Kidney glomerular epithelial cell (primary cell): ENCODE measurements at regions not wholly inside any gene's neighbourhood (a gene's known extent, or its start where the extent isn't known, plus 50 kb on each side); places are given as distances from the start of the nearest gene placed in this dataset.

Source experiments
- DNase-seq: peaks from one replicate; lab custom pipeline; 2025; lab: John Stamatoyannopoulos, UW

DNA sequence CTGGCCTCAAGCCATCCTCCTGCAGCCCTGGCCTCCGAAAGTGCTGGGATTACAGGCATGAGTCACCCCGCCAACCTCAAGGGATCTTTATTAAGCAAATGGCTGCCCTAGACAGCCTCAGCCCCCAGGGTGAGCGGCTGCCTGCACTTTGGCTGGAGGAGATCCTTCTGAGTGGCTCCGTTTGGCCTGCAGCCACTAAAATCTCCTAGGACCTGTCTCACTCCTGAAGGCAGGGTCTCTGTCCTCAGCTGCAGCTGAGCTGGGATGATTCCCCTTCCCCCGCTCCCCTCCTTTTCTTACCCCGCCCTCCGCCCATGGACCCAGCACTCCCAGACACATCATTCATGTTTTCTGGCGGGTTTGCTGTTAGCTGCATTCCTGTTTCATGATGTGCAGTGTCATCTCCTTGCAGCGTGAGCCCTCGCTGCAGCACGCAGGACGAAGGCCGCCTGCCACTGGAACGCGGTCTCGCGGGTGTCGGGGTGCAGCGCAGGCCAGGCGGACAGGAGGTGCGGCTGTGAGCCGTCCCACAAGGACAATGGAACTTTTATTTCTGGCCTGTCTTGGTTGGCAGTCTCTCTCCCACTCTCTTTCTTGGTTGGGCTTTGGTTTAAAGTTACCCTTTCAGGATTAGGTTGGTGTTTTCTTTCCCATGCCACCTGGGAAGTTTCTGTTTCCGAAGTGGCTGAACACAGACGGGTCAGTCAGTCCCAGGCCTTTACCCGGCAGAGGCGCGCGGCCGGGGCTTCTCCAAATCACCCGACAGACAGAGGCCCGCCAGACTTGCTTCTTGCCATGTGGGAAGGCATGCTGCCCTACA is 137.1 kb downstream of the FOXD1 start:
- peak; percentile 85 for DNase-seq

DNA sequence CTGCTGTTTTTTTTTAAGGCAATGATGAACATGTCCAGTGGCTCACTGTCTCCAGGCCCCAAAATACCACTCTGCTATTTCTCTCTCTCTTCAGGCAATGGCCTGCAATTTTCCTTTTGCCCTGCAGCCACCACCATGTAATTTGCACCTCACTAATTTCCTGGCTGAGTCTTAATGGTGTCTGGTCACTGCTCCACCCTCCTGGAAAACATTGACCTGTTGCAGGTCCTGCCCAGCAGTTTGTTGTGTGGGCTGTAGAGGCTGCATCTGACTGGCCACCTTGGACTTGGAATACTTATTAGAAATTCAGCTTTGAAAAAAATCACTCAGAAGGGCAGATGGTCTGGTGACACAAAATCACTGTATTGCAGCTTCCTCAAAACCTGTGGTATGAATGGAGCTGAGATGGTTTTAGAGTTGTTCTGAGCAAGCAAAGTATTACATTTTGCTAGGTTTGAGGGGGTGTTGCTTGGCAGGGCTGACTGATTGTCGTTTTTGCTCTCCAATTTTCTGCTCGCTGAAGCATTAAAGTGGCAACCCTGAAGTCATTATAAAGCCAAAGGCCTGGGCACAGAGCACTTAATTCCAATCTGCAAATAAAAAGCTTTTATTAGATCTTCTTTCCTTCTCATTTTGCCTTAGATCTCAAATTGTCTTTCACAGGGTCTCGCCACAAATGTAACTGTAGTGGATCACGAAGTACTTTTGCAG is 134.8 kb downstream of the TMEM174 start:
- DNase-seq = peak; percentile 39

DNA sequence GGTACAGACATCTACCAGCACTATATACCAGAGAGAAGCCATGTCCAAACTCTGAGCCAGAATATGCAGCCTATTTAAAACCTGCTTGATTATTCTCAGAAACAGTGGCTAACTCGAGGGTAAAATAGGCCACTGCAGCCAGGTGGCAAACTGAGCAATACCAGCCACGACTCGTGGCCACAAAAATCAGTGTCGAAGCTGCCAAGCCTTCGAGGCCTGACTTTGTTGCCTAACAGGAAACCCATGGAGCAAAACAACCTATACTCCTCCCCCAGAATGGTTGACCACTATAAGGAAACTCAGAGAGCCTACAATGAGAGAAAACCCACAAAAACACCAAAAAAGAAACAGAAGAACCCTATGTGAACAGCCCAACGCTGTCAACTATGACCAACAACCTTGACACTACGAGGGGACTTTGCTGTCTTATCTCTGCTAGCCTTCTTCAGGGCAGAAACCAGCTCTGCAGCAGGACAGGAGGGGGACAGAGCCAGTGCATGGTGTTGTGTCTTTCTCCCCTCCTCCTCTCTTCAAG is 133.8 kb downstream of the TMEM174 start:
- DNase-seq = no peak

DNA sequence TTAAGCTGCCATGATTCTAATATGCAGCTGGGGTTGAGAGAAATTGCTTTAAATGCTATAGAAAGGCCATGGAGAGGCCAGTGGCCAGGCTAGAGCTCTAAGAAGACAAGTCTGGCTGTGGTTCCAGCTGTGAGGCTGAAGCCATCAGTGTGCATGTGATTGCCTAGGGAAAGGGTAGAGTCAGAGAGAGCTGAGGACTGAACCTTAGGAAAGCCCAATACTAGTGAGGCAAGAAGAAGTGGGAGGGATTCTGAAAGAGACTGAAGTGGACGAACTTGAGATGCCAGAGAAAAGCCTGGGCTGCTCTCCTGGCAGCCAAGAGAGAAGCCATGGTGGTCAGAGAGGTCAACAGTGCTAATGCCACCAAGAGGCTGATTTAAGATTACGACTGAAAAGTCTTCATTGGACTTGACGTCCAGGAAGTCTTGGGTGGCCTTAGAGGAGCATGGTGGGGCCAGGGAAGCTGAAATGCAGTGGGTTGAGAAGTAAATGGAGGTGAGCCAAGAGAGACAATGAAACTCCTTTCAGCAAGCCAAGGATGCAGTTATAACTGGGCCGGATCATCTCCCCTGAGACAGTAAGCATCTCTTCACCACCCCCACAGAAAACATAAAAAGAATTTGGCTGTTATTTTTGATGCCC is 133.2 kb downstream of the TMEM174 start:
- DNase-seq = no peak

DNA sequence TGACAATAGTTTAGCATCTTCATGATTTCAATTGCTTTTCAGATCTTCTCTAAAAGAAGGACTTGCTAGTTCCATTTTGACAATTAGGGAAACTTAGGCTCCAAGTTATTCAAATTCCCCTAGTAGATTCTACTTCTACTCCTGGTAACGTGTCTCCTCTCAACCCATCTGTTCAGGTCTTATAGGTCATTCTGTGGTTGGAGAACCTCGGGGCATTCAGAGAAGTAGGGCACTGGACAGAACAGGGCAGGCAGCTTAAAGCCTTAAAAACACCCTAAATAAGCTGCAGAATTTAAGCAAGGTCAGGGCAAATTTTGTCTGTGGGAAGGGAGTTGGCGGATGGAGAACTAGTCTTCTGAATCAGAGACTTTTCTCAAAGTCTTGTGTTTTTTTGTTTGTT is 132.4 kb downstream of the TMEM174 start:
- no peak for DNase-seq

DNA sequence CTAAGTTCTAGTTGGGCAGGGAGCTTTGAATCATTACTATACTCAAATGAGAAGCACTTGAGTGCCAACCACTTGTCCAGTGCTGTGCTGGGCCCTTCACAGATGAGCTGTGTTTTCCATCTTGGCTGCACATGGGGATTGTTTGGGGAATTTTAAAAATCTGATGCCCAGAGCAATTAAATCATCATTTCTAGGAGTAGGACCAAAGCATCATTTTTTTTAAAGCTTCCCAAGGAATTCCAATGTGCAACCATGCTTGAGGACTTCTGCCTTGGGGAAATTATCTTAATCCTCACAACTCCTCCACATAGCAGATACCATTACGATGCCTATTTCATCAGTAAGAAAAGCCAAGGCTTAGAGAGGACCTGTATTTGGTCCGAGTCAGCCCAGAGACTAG is 131.4 kb downstream of the TMEM174 start:
- peak; percentile 96 for DNase-seq

DNA sequence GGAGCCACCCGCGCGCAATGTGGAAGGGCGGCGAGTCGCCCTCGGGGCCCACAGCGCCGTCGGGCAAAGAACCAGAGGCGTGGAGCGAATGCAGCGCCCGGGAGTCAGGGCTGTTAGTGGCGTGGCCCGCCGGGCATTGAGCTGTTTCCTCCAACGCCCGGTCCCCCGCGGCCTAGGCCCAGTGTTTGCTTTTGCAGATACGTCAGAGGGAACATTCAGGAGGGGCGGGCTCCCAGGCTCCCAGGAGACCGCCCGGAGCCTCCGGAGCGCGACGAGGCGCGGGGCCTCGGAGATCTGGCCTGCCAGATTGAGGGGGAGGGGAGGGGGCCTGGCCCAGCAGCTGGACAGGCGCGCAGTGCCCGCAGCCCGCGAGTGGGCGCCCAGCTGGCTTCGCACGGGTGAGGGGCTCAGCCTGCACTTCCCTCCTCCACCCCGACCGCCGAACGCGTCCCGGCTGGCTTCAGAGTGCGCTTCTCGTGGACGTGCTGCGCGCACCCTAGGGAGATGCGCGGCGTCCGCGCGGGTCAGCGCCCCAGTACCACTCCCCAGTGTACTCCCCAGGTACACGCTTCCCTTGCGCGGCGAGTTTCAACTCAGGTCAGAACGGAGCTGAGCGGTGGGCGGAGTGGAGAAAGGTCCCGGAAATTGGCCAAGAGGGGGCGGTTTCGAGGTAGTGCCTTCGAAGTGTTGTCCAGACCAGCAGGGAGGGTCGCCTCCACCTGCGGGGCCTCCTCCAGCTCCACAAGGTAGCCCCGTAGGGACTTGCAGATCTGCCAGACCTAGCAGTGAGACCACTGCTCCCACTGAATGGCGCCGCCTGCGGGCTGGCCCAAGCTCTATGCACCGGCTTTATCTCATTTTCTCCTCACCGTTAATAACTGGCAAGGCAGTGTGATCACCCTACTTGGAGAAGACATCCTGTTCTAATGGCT is 130.4 kb downstream of the TMEM174 start:
- no peak for DNase-seq

DNA sequence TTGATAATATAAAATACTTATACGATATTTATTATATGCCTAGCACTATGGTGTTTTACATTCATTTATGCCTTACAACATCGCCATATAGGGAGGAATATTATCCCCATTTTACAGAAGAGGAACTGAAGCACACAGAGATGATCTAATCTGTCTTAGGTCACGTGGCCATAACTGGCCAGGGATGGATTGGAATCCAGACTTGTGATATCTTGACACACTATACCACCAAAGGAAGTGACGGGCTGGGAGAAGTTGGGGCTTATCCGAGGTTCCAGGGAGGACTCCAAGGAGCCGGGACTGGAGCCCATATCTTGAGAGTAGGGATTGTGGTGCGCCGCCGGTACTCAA is 129.8 kb downstream of the TMEM174 start:
- DNase-seq = no peak

DNA sequence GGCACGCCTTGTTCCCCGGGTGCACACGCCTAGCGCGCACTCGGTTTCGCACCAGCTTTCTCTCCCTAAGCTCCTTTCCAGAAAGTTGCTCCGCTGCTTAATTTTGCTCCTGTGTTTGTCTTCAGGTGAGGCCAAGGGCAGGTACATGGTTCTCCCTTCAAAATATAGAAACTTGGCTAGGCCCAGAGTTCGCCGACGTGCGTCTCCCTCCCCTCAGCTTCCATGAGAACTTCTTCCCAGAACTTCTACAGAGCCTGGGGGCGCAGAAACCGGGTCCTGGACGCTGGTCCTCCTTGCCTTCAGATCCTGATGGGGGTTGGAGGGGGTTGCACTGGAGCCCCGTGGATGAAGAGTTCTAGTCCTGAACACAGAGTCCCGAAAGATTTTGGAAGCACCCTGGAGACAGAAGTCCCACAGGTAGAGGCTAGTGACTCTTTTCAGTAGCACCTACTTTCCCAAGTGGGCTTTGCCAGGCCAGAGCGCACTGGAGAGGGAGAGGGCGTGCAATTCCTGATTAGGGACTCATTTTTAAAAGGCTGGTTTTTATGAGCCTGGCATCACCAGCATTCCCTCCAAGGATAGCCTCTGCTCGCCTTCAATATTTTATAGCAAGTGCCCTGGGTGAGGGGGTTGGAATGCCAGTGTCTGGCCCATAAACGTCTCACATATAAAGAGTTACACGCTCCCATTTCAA is 128.4 kb downstream of the TMEM174 start:
- DNase-seq = no peak

DNA sequence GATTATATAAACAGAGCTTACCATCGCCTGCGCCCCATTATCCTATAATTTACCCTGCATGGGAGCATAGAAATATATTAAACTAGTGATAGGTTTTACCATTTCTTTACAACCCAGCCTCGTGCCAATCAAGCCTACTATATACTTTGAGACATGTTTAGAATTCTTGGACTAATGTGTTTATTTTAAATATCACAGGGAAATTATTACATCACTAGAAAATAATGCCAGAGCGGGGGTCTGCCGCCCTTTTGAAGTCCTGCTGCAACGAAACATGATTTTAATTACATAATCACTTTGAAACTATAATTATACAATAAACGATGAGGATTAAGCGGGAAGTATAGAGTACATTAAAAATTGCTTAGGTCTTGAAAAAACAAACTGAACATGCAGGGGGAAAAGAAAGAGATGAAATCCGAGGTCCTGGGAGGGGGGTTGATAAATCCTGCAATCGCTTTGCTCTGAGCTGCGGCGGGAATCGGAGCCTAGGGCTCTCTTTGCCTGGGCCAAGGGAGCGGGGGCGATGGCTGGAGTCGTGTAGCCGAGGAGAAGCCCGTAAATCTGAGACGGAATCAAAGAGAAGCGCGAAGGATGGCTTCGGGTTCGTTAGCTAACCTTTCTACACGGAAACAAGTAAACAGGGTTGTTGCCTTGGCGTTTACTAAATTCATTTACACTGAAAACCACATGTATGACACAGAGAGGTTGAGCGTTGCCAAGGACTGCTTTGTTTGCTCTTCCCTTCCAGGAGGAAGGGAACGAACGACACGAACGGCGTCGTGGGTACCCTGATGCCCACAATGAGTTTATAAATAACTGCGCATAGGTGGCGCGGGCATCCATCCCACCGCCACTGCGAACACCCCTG is 127.6 kb downstream of the TMEM174 start:
- no peak for DNase-seq

DNA sequence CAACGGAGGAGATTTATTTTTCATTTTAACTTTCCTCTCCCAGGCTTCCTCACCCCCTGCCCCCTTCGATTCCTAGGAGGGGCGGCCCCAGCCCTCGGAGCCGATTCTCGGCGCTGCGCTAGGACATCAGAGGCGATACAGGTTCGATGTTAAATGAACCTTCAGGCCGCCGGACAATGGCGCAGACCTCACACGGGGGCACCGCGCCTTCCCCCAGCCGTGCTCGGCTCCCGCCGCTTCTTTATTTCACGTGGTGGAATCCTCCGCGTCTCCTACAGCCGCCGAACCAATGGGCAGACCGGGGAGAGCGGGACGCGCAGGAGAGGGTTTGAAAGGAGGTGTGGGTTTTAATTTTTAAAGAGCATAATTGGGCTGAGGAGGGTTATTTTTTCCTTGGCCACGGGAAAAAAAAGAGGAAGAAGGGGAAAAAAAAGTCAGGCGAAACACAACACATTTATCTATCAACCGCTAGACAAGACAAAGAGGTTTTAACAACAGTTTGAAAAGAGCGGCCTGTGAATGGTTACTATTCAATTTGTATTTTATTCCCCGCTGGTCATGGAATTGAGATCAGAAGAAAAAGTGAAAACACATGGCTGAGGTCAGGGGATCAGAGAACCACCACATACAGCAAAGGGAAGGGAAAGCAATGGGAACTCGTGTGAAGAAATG is 126.8 kb downstream of the TMEM174 start:
- DNase-seq = no peak

DNA sequence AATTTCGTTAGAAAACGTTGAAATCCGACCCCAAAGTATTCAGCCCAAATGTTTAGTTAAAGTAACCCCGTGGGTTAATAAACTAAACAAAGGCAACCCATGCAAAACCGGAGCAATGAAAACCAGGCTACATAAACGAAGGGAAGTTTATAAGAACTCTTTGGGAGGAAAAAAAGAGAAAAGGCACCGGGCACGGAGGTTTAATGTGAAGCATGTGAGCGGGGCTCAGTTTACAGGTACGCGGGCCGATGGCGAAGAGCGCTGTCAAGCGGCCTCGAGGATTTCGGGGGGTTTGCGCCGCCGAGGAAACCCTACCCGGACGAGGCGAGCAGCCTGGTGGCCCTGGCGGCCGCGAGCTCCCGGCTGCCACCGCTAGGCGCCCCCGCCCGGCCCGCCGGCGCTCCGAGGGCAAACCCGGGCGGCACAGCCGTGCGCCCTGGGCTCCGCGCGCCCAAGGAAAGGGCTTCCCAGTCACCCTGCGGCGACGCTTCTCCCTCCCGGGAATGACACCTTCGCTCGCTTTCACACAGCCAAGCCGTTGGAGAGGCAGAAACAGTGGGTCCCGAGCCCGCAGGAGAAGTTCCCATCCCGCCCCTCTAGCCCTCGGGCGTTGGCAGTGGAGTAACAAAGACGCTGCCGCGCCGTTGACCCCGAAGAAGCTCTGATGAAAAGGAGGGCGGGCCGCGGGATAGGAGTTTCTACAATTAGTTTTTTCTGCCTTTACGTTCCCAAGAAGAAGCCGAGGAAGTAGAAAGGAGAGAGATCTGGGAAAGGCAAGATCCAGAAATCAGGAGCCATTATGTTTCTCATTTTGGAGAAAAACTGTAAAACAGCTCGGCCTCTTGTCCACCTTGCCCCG is 126.0 kb downstream of the TMEM174 start:
- DNase-seq = no peak

DNA sequence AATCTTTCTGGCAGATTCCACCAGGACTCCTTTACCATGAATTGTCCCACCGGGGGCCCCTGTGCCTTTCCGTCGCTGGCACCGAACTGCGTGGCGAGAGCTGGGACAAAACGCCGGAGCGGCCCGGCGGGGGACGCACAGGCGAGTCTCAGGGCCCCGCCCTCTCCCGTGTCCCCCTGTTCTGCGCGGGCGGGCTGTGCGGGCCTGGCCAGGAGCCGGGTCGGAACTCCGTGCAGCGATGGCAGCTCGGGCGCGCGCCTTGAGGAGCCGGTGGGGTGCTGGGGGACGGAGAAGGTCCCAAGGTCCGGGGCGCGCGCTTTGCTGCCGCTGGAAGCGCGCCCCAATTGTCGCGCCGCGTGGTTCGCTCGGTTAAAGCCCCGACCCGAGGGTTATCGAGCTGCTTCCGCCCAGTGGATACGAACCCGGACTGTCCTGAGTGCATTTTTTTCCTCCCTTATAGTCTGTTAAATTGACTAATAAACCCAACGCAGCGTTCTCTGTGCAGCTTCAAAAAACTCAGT is 125.3 kb downstream of the TMEM174 start:
- DNase-seq = no peak

DNA sequence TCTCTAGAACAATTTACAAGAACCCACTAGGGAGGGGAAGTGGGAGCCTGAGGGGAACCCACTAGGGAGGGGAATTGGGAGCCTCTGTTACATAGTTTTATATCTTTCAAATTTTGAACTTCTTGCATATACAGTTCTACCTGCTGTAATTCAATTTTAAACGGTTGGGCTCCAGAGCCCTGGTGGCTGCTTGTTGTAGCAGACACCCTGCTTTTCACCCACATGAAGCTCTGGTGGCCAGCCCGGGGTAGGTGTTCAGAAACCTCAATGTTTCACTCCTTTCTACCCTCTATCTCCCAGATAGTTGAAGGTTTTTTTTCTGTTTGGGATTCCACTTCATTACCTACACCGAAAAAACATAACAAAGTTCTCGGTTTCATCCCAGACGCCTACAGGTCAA is 124.4 kb downstream of the TMEM174 start:
- DNase-seq = no peak

DNA sequence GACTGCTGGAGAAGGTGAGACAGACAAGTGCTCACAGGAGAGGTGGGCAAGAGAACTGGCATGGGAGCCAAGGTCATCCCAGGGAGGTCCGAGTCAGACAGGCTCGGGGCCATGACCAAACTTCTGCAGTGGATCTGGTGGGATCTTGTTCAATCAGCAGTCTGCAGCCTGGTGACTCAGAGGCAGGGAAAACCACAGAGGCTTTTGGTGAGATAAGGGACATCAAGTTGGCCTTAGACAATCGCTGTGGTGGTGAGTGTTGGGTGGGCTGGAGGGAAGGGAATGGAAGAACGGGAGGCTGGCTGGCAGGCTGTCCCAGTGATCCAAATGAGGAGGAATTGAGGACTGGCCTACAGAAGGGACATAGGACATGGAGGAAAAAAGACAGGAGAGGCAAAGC is 123.8 kb downstream of the TMEM174 start:
- DNase-seq = peak; percentile 49

DNA sequence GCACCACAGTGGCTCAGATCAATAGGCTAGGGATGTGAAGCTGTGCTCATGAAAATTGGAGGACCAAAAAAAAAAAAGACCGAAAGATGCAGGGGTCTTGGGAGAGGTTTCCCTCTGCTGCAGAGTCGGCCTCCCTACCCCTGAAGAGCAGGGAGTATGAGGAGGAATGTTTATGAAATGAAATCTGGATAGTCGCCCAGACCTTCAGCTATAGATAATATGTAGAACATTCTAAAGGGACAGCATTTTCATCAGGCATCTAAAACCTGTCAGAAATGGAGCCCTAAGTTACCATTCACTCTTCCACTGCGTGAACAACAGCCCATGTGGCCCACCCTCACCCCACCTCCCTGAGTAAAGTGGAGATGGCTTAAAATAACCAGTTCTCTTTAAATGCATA is 122.9 kb downstream of the TMEM174 start:
- no peak for DNase-seq

DNA sequence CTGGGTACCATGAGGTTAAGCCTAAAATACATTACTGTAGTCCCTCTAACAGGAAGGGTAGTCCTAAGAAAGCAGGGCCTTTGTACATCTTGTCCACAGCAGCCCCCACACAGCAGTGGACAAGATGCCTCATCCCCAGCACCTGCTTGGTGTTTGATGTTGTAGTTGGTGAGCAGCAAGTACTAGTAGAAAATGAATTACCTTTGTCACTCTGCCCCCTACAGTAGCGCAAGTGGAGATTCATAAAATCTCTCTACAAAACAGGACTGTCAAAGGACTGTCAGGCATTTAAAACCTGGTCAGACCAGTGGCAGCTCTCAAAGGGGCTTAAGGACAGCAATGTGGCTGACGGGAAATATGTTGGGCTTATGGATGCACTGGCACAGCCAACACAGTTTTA is 122.5 kb downstream of the TMEM174 start:
- DNase-seq = no peak

DNA sequence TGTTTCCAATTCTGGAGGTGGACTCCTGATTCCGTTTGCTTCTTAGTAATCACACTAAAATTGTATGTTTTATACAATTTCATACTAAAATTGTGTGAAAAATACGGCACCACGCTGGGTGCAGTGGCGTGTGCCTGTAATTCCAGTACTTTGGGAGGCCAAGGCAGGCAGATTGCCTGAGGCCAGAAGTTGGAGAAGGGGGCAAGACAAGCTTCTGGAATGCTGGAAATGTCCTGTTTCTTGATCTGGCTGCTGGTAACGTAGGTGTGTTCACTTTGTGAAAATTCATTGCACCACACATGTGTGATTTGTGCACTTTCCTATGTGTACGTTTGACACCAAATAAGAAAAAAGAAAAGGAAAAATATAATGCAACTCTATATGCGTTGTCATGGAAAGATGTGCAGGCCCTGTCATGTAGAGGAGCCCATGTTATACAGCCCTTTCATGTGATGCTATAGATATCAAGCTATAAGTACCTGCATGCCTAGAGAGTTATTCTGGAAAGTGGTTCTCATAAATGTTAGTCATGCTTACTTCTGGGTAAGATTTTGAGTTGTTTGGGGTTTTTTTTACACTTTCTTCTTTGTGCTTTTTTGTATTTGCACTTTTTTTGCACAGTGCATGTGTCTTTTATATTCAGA is 119.9 kb downstream of the TMEM174 start:
- DNase-seq = no peak
